Smooth muscle cell (in vitro differentiated cells): ENCODE measurements at regions not wholly inside any gene's neighbourhood (a gene's known extent, or its start where the extent isn't known, plus 50 kb on each side); places are given as distances from the start of the nearest gene placed in this dataset.

Experiments
- DNase-seq: peaks from one replicate; lab custom pipeline; 2025; ENCODE audit not compliant: unreplicated experiment; lab: John Stamatoyannopoulos, UW
- H2AFZ ChIP-seq: fragments of 200-600 bp; sonication (generic); 2 replicates; pipeline ENCODE4 v1.6.0; 2016; ENCODE audit warnings: antibody characterized with exemption, low read depth, mild to moderate bottlenecking
- H3F3A ChIP-seq: fragments of 200-600 bp; sonication (generic); 2 replicates; pipeline ENCODE4 v1.6.0; 2017; ENCODE audit warnings: antibody characterized with exemption, low read depth
- H3K27ac ChIP-seq: fragments of 200-600 bp; sonication (generic); 2 replicates; pipeline ENCODE4 v1.5.1; 2016; ENCODE audit warnings: low read depth, mild to moderate bottlenecking
- H3K27me3 ChIP-seq: fragments of 200-600 bp; sonication (generic); 2 replicates; pipeline ENCODE4 v1.6.1; 2016; ENCODE audit warnings: low read depth, mild to moderate bottlenecking
- H3K36me3 ChIP-seq: fragments of 200-600 bp; sonication (generic); 2 replicates; pipeline ENCODE4 v1.5.1; 2016; ENCODE audit warnings: low read depth
- H3K4me1 ChIP-seq: fragments of 200-600 bp; sonication (generic); 2 replicates; pipeline ENCODE4 v1.5.1; 2016; ENCODE audit warnings: low read depth
- H3K4me2 ChIP-seq: fragments of 200-600 bp; sonication (generic); 2 replicates; pipeline ENCODE4 v1.6.0; 2016; ENCODE audit warnings: mild to moderate bottlenecking
- H3K4me3 ChIP-seq: fragments of 200-600 bp; sonication (generic); 2 replicates; pipeline ENCODE4 v1.5.1; 2016; ENCODE audit warnings: mild to moderate bottlenecking
- H3K79me2 ChIP-seq: fragments of 200-600 bp; sonication (generic); 2 replicates; pipeline ENCODE4 v1.6.0; 2016; ENCODE audit warnings: low read depth, mild to moderate bottlenecking
- H3K9ac ChIP-seq: fragments of 200-600 bp; sonication (generic); 2 replicates; pipeline ENCODE4 v1.6.0; 2016; ENCODE audit warnings: low read depth
- H3K9me3 ChIP-seq: fragments of 200-600 bp; sonication (generic); replicated peaks from 2 replicates; pipeline ENCODE4 v1.5.1; 2016; ENCODE audit warnings: low read depth
- H4K20me1 ChIP-seq: fragments of 200-600 bp; sonication (generic); 2 replicates; pipeline ENCODE4 v1.6.0; 2016; ENCODE audit warnings: low read depth
- CTCF ChIP-seq: fragments of 200-600 bp; sonication (generic); IDR thresholded peaks from 2 replicates; pipeline ENCODE4 v1.5.1; 2017; ENCODE audit warnings: borderline replicate concordance, mild to moderate bottlenecking, antibody characterized with exemption; ENCODE audit not compliant: insufficient read depth, poor library complexity, severe bottlenecking
- WGBS: methylation state at CpG from one replicate; pipeline ENCODE4 v1.1.7; 2016; ENCODE audit warnings: low lambda C conversion rate; 5-methylcytosine and 5-hydroxymethylcytosine counted together

- Histone ChIP-seq H3K4me3 (no peak overlapping the region), H3K79me2 (no peaks in the 10 kb centered on the region), H3F3A (no peaks in the 10 kb centered on the region), H3K4me1 (peaks cover 10% of the 10 kb centered on the region), H3K36me3 (no peaks in the 10 kb centered on the region), H2AFZ (peak overlapping the region; percentile 81), H3K27me3 (no peaks in the 10 kb centered on the region), H4K20me1 (no peaks in the 10 kb centered on the region), H3K9me3 (no peaks in the 10 kb centered on the region), H3K27ac (no peak overlapping the region), H3K4me2 (peak overlapping the region; percentile 74), H3K9ac (peak overlapping the region; percentile 39)
- DNase-seq = no peak
- TF ChIP-seq CTCF = no peak
- WGBS = 18% methylated on average over 9 of the region's 9 CpGs
These were observed 138.2 kb downstream of the C16orf95 start for GRCh38 chr16:87178977-87179376.

- no peaks in the 10 kb centered on the region for H4K20me1 ChIP-seq
- no peak overlapping the region for H2AFZ ChIP-seq
- H3K36me3 ChIP-seq = no peaks in the 10 kb centered on the region
- H3K27ac ChIP-seq = no peak overlapping the region
- H3K9ac ChIP-seq = no peak overlapping the region
- 84% methylated on average over 6 of the region's 6 CpGs for WGBS
- no peak overlapping the region for H3K4me3 ChIP-seq
- H3K4me2 ChIP-seq = no peak overlapping the region
- peaks cover 10% of the 10 kb centered on the region for H3K4me1 ChIP-seq
- no peaks in the 10 kb centered on the region for H3K79me2 ChIP-seq
- no peaks in the 10 kb centered on the region for H3F3A ChIP-seq
- no peak for DNase-seq
- no peaks in the 10 kb centered on the region for H3K27me3 ChIP-seq
- no peak for TF ChIP-seq CTCF
- no peaks in the 10 kb centered on the region for H3K9me3 ChIP-seq
These were observed 137.1 kb downstream of the C16orf95 start for GRCh38 chr16:87180069-87180468.

GRCh38 chr16:87182759-87183158 lies 134.4 kb downstream of the C16orf95 start:
- WGBS = 75% methylated on average over 3 of the region's 3 CpGs
- H3K4me1 ChIP-seq = peaks cover 18% of the 10 kb centered on the region
- no peaks in the 10 kb centered on the region for H3K9me3 ChIP-seq
- H2AFZ ChIP-seq = no peak overlapping the region
- no peak for DNase-seq
- no peak overlapping the region for H3K27ac ChIP-seq
- no peaks in the 10 kb centered on the region for H3K79me2 ChIP-seq
- H3K36me3 ChIP-seq = no peaks in the 10 kb centered on the region
- H3K4me2 ChIP-seq = no peak overlapping the region
- no peaks in the 10 kb centered on the region for H3K27me3 ChIP-seq
- no peaks in the 10 kb centered on the region for H4K20me1 ChIP-seq
- peaks cover 4% of the 10 kb centered on the region for H3F3A ChIP-seq
- no peak overlapping the region for H3K4me3 ChIP-seq
- H3K9ac ChIP-seq = no peak overlapping the region
- TF ChIP-seq CTCF = no peak

- no peaks in the 10 kb centered on the region for H4K20me1 ChIP-seq
- 93% methylated on average over 8 of the region's 10 CpGs for WGBS
- no peaks in the 10 kb centered on the region for H3K27me3 ChIP-seq
- no peak overlapping the region for H3K4me2 ChIP-seq
- H3K9me3 ChIP-seq = no peaks in the 10 kb centered on the region
- no peaks in the 10 kb centered on the region for H3K79me2 ChIP-seq
- no peaks in the 10 kb centered on the region for H3K36me3 ChIP-seq
- H3K4me1 ChIP-seq = peaks cover 13% of the 10 kb centered on the region
- no peak overlapping the region for H3K27ac ChIP-seq
- no peak overlapping the region for H2AFZ ChIP-seq
- no peak for DNase-seq
- peaks cover 4% of the 10 kb centered on the region for H3F3A ChIP-seq
- H3K9ac ChIP-seq = no peak overlapping the region
- TF ChIP-seq CTCF = no peak
- no peak overlapping the region for H3K4me3 ChIP-seq
These were observed 133.5 kb downstream of the C16orf95 start for GRCh38 chr16:87183647-87184046.
